ENCODE measurements at regions not wholly inside any gene's neighbourhood (a gene's known extent, or its start where the extent isn't known, plus 50 kb on each side); places are given as distances from the start of the nearest gene placed in this dataset.

DNA sequence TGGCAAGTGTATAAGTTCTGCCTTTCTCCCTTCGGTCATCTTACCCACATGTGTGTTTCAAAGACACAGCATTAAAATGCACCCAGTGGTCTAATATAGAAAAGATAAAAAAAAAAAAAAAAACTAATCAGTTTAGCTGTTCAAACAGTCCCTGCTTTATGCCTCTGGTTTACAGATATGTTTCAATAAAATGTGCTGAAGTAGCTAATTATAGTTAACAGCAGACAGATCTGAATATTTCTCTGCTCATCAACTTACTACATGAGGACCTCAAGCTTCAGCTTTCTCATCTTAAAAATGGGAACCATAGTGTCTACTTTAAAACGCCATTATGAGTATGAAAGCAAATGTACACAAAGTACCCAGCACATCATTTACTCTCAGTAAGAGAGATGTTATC is 280.6 kb upstream of the DEFB112 start:
- no peak overlapping the region for H3K27ac ChIP-seq (ENCODE audit: low read depth in 1 of 3, low read length in 2 of 3)
- WGBS, 3 donors: 76 to 88% (median 87%) methylated on average over 2 of the region's 2 CpGs
- no peak overlapping the region for H3K4me3 ChIP-seq (ENCODE audit: low read depth in 1 of 3, low read length in 3 of 3)
- H3K27me3 ChIP-seq (ENCODE audit: control insufficient read depth in 3 of 3, insufficient read depth in 3 of 3, low read length in 3 of 3): no peaks in the 10 kb centered on the region
- H3K9me3 ChIP-seq (ENCODE audit: control insufficient read depth in 2 of 2, insufficient read depth in 1 of 2, low read depth in 1 of 2, low read length in 1 of 2): no peaks in the 10 kb centered on the region
- DNase-seq: no peak
- H3K4me1 ChIP-seq (ENCODE audit: control insufficient read depth in 3 of 3, insufficient read depth in 2 of 3, low read depth in 1 of 3, low read length in 2 of 3): no peaks in the 10 kb centered on the region
- no peak for FAIRE-seq
- H3K36me3 ChIP-seq (ENCODE audit: control insufficient read depth in 3 of 3, insufficient read depth in 2 of 3, low read depth in 1 of 3, low read length in 3 of 3): no peaks in the 10 kb centered on the region

DNA sequence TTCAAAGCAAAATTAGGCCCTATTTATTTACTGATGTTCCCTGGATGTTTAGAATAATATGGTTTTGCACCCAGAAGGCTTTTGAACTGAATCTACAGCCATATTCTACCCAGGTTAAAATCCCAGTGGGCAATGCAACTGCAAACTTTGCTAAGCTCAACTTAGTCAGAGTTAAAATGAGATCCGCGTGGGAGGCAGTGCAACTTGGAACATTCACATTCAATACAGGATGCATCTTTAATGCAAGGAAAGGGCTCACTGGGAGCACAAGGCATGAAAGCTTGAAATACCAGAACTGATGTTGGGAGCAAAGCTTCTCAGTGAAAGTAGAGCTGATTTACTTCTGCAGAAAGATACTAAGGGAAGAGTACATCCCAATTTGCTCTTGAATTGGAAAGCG is 281.2 kb upstream of the DEFB112 start:
- DNase-seq (no peak), FAIRE-seq (no peak)
- Histone ChIP-seq H3K9me3 (ENCODE audit: control insufficient read depth in 2 of 2, insufficient read depth in 1 of 2, low read depth in 1 of 2, low read length in 1 of 2) (no peaks in the 10 kb centered on the region), H3K4me3 (ENCODE audit: low read depth in 1 of 3, low read length in 3 of 3) (no peak overlapping the region), H3K27me3 (ENCODE audit: control insufficient read depth in 3 of 3, insufficient read depth in 3 of 3, low read length in 3 of 3) (no peaks in the 10 kb centered on the region), H3K27ac (ENCODE audit: low read depth in 1 of 3, low read length in 2 of 3) (no peak overlapping the region), H3K36me3 (ENCODE audit: control insufficient read depth in 3 of 3, insufficient read depth in 2 of 3, low read depth in 1 of 3, low read length in 3 of 3) (no peaks in the 10 kb centered on the region), H3K4me1 (ENCODE audit: control insufficient read depth in 3 of 3, insufficient read depth in 2 of 3, low read depth in 1 of 3, low read length in 2 of 3) (no peaks in the 10 kb centered on the region)
- 87 to 91% (median 88%) methylated on average over 3 of the region's 3 CpGs for WGBS, 3 donors

DNA sequence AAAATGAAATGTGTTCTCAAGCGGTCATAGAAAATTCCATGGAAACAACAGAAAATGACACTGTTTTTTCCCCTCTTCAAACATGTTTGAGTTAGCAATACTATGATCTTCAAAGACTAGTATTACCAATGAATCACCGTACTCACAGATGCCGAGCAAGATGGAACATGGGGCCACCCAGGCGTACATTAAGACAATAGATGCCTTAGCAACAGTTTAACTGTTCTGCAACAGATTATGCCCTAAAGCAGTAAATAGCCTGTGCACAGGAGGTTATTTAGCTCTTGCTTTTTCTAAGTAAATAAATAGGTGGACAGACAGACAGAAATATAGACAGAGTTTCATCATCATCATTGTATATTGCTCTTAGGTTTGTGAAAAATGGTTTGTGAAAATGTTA is 284.0 kb upstream of the DEFB112 start:
- WGBS, 3 donors: 82 to 84% (median 84%) methylated on average over 4 of the region's 4 CpGs
- no peaks in the 10 kb centered on the region for H3K4me1 ChIP-seq (ENCODE audit: control insufficient read depth in 3 of 3, insufficient read depth in 2 of 3, low read depth in 1 of 3, low read length in 2 of 3)
- no peak overlapping the region for H3K4me3 ChIP-seq (ENCODE audit: low read depth in 1 of 3, low read length in 3 of 3)
- H3K27ac ChIP-seq (ENCODE audit: low read depth in 1 of 3, low read length in 2 of 3): no peak overlapping the region
- H3K9me3 ChIP-seq (ENCODE audit: control insufficient read depth in 2 of 2, insufficient read depth in 1 of 2, low read depth in 1 of 2, low read length in 1 of 2): no peaks in the 10 kb centered on the region
- FAIRE-seq (no peak), DNase-seq (no peak)
- H3K27me3 ChIP-seq (ENCODE audit: control insufficient read depth in 3 of 3, insufficient read depth in 3 of 3, low read length in 3 of 3): no peaks in the 10 kb centered on the region
- no peaks in the 10 kb centered on the region for H3K36me3 ChIP-seq (ENCODE audit: control insufficient read depth in 3 of 3, insufficient read depth in 2 of 3, low read depth in 1 of 3, low read length in 3 of 3)

DNA sequence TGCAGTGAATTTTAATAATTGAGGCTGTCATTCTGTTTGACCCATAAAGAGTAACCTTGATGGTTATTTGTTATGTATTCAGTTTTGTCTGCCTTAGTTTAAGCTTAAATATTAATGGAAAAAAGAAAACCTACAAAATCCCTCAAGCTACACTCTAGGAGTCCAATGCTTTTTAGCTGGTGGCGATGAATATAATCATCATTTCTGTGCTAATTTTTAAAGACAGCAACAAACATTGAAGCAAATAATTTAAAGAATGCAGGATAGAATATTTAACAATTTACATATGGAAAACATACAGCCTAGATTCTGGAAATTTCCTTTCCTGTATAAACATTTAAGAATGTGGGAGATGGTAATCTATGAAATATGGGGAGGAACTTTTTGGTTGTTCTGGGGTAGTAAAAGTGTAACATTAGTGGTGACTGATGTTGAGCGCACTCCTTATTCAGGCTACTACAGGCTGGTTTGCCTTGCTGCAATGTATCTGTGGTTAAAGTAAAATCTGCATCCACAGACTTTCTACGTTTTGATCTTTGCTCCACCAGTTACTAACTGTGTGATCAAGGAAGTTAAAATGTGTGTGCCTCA is 287.9 kb upstream of the DEFB112 start:
- no peaks in the 10 kb centered on the region for H3K9me3 ChIP-seq (ENCODE audit: control insufficient read depth in 2 of 2, insufficient read depth in 1 of 2, low read depth in 1 of 2, low read length in 1 of 2)
- no peaks in the 10 kb centered on the region for H3K4me1 ChIP-seq (ENCODE audit: control insufficient read depth in 3 of 3, insufficient read depth in 2 of 3, low read depth in 1 of 3, low read length in 2 of 3)
- no peak for DNase-seq
- no peaks in the 10 kb centered on the region for H3K36me3 ChIP-seq (ENCODE audit: control insufficient read depth in 3 of 3, insufficient read depth in 2 of 3, low read depth in 1 of 3, low read length in 3 of 3)
- H3K27ac ChIP-seq (ENCODE audit: low read depth in 1 of 3, low read length in 2 of 3): no peak overlapping the region
- no peaks in the 10 kb centered on the region for H3K27me3 ChIP-seq (ENCODE audit: control insufficient read depth in 3 of 3, insufficient read depth in 3 of 3, low read length in 3 of 3)
- no peak overlapping the region for H3K4me3 ChIP-seq (ENCODE audit: low read depth in 1 of 3, low read length in 3 of 3)
- FAIRE-seq: no peak
- WGBS, 3 donors: 82 to 87% (median 84%) methylated on average over 3 of the region's 3 CpGs

DNA sequence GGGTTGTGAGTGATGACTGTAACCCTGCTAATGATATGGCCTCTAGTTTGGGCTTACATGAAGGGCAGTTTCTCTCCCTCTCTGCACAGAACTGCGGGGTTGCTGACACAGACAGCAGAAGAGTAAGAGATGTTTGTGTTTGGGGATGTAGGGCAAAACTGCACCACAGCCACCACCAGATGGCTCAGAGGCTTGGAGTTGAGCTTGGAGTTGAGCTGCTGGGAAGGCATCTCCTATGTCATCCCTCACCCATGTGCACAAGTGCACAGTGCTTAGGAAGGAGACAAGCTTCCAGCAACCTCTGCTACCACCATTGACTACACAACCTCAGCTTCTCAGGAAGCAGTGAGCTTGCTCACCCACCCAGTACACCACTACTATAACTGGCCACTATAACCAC is 303.9 kb upstream of the DEFB112 start:
- no peak overlapping the region for H3K27ac ChIP-seq (ENCODE audit: low read depth in 1 of 3, low read length in 2 of 3)
- no peaks in the 10 kb centered on the region for H3K4me1 ChIP-seq (ENCODE audit: control insufficient read depth in 3 of 3, insufficient read depth in 2 of 3, low read depth in 1 of 3, low read length in 2 of 3)
- no peaks in the 10 kb centered on the region for H3K27me3 ChIP-seq (ENCODE audit: control insufficient read depth in 3 of 3, insufficient read depth in 3 of 3, low read length in 3 of 3)
- DNase-seq (no peak), FAIRE-seq (no peak)
- no peak overlapping the region for H3K4me3 ChIP-seq (ENCODE audit: low read depth in 1 of 3, low read length in 3 of 3)
- 78 to 85% (median 80%) methylated on average over 1 of the region's 1 CpG for WGBS, 3 donors
- H3K9me3 ChIP-seq (ENCODE audit: control insufficient read depth in 2 of 2, insufficient read depth in 1 of 2, low read depth in 1 of 2, low read length in 1 of 2): peaks cover 0 to 15% of the 10 kb centered on the region in 2 donors
- H3K36me3 ChIP-seq (ENCODE audit: control insufficient read depth in 3 of 3, insufficient read depth in 2 of 3, low read depth in 1 of 3, low read length in 3 of 3): no peaks in the 10 kb centered on the region

DNA sequence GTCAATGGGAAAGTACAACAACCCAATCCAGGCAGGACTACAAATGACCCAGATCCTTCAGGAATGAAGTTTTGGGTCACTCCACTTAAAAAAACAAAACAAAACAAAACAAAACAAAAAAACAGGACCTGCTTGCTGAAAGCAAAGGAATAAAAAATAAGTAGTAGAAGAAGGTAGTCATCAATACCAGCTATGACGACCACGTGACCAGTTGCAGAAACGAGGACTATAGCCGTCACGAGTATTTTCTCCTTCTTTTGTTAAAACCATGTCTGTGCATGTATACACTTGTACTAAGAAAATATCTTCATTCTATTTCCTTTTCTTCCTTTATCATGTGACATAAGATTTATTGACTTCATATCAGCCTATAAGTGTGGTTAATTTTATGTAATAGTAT is 308.4 kb upstream of the DEFB112 start:
- Histone ChIP-seq H3K27ac (ENCODE audit: low read depth in 1 of 3, low read length in 2 of 3) (no peak overlapping the region), H3K4me3 (ENCODE audit: low read depth in 1 of 3, low read length in 3 of 3) (no peak overlapping the region), H3K27me3 (ENCODE audit: control insufficient read depth in 3 of 3, insufficient read depth in 3 of 3, low read length in 3 of 3) (no peaks in the 10 kb centered on the region), H3K36me3 (ENCODE audit: control insufficient read depth in 3 of 3, insufficient read depth in 2 of 3, low read depth in 1 of 3, low read length in 3 of 3) (no peaks in the 10 kb centered on the region), H3K9me3 (ENCODE audit: control insufficient read depth in 2 of 2, insufficient read depth in 1 of 2, low read depth in 1 of 2, low read length in 1 of 2) (peaks cover 0 to 12% of the 10 kb centered on the region in 2 donors), H3K4me1 (ENCODE audit: control insufficient read depth in 3 of 3, insufficient read depth in 2 of 3, low read depth in 1 of 3, low read length in 2 of 3) (no peaks in the 10 kb centered on the region)
- 84 to 93% (median 92%) methylated on average over 5 of the region's 5 CpGs for whole genome bisulfite sequencing, 3 donors
- FAIRE-seq (no peak), DNase-seq (no peak)

DNA sequence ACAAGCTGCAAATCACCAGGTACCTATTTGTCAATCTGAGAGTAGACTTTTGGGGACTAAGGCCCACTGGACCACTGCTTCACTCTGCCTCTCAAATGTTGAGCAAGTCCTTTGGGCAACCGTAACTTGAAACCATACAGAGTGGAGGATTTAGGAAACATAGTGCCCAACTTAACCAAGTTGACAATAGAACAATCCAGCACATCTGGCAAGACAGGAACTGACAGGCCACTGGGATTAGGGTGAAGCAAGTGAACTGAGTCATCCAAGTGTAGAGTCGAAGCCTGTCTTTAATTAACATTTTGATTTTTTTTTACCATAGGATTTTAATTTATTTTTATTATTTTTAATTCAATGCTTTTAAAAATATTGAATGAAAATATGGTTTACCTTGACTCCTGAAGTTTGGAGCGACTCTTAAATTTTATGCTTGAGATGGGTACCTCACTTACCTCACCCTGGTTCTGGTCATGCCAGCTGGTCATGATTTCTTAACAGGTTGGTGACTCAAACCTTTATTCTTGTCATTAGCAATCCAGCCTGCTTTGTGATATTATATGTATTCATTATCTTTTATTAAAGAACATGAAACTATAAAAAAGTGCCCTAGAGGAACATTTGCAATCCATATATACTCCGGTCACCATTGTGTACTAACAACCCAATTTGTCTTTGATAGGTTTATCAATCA is 312.1 kb upstream of the DEFB112 start:
- Histone ChIP-seq H3K27me3 (ENCODE audit: control insufficient read depth in 3 of 3, insufficient read depth in 3 of 3, low read length in 3 of 3) (no peaks in the 10 kb centered on the region), H3K27ac (ENCODE audit: low read depth in 1 of 3, low read length in 2 of 3) (no peak overlapping the region), H3K4me3 (ENCODE audit: low read depth in 1 of 3, low read length in 3 of 3) (no peak overlapping the region), H3K4me1 (ENCODE audit: control insufficient read depth in 3 of 3, insufficient read depth in 2 of 3, low read depth in 1 of 3, low read length in 2 of 3) (no peaks in the 10 kb centered on the region), H3K9me3 (ENCODE audit: control insufficient read depth in 2 of 2, insufficient read depth in 1 of 2, low read depth in 1 of 2, low read length in 1 of 2) (no peaks in the 10 kb centered on the region), H3K36me3 (ENCODE audit: control insufficient read depth in 3 of 3, insufficient read depth in 2 of 3, low read depth in 1 of 3, low read length in 3 of 3) (no peaks in the 10 kb centered on the region)
- no peak for FAIRE-seq
- DNase-seq: no peak
- 81 to 85% (median 81%) methylated on average over 4 of the region's 4 CpGs for WGBS, 3 donors

DNA sequence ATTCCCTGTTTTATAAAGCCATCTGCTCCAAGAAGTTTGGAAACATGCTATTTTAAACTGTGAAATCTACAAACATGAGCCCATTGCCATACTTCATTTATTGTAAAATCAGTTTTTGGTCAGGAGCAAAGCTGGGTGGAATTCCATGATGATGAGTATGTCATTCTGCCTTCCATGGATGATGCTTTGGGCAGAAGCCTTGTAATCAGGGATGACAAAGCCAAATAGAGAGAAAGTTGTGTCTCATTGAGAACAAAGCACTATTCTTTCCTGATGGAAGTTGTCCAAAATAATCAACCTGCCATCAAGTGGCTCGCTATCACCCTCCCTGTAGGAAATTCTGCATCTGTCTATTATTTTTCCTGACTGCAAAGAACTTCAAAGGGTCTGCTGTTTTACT is 313.0 kb upstream of the DEFB112 start:
- no peaks in the 10 kb centered on the region for H3K36me3 ChIP-seq (ENCODE audit: control insufficient read depth in 3 of 3, insufficient read depth in 2 of 3, low read depth in 1 of 3, low read length in 3 of 3)
- no peaks in the 10 kb centered on the region for H3K4me1 ChIP-seq (ENCODE audit: control insufficient read depth in 3 of 3, insufficient read depth in 2 of 3, low read depth in 1 of 3, low read length in 2 of 3)
- WGBS, 3 donors: 9 to 58% (median 48%) methylated on average over 1 of the region's 1 CpG
- no peaks in the 10 kb centered on the region for H3K27me3 ChIP-seq (ENCODE audit: control insufficient read depth in 3 of 3, insufficient read depth in 3 of 3, low read length in 3 of 3)
- no peak overlapping the region for H3K4me3 ChIP-seq (ENCODE audit: low read depth in 1 of 3, low read length in 3 of 3)
- no peaks in the 10 kb centered on the region for H3K9me3 ChIP-seq (ENCODE audit: control insufficient read depth in 2 of 2, insufficient read depth in 1 of 2, low read depth in 1 of 2, low read length in 1 of 2)
- H3K27ac ChIP-seq (ENCODE audit: low read depth in 1 of 3, low read length in 2 of 3): no peak overlapping the region
- DNase-seq (no peak), FAIRE-seq (no peak)

DNA sequence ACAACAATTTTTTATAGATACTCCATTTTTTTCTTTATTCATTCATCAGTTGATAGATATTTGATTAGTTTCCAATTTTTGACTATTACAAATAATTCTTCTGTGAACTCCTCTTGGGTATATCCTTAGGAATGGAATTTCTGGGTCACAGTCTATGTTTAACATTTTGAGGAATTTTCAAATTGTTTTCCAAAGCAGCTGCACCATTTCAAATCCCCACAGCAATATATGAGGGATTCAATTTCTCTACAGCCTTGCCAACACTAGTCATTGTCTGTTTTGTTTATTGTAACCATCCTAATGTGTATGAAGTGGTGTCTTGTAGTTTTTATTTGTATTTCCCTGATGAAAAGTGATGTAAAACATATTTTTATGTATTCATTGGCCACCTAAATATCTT is 320.3 kb upstream of the DEFB112 start:
- Histone ChIP-seq H3K4me1 (ENCODE audit: control insufficient read depth in 3 of 3, insufficient read depth in 2 of 3, low read depth in 1 of 3, low read length in 2 of 3) (no peaks in the 10 kb centered on the region), H3K36me3 (ENCODE audit: control insufficient read depth in 3 of 3, insufficient read depth in 2 of 3, low read depth in 1 of 3, low read length in 3 of 3) (no peaks in the 10 kb centered on the region), H3K27me3 (ENCODE audit: control insufficient read depth in 3 of 3, insufficient read depth in 3 of 3, low read length in 3 of 3) (no peaks in the 10 kb centered on the region), H3K9me3 (ENCODE audit: control insufficient read depth in 2 of 2, insufficient read depth in 1 of 2, low read depth in 1 of 2, low read length in 1 of 2) (no peaks in the 10 kb centered on the region), H3K27ac (ENCODE audit: low read depth in 1 of 3, low read length in 2 of 3) (no peak overlapping the region), H3K4me3 (ENCODE audit: low read depth in 1 of 3, low read length in 3 of 3) (no peak overlapping the region)
- FAIRE-seq: no peak
- no peak for DNase-seq

Data from small intestine (tissue), 7 donors.